ENCODE measurements at regions not wholly inside any gene's neighbourhood (a gene's known extent, or its start where the extent isn't known, plus 50 kb on each side); places are given as distances from the start of the nearest gene placed in this dataset.

GRCh38 chr5:162360373-162360931 lies 292.9 kb downstream of the GABRG2 start:
- no peak overlapping the region for H3K4me3 Mint-ChIP-seq (ENCODE audit: low read depth, unreplicated experiment)
- no peak for TF ChIP-seq CTCF (IDR thresholded peaks at IDR 0.05; ENCODE audit: unreplicated experiment)
- no peak for DNase-seq
- no TSS peak for BruUV-seq (replicated peaks)
- H3K27me3 Mint-ChIP-seq (ENCODE audit: unreplicated experiment), result no peaks in the 10 kb centered on the region
- peaks cover 8% of the 10 kb centered on the region for H3K9me3 Mint-ChIP-seq (ENCODE audit: low read depth, unreplicated experiment)
- no peaks in the 10 kb centered on the region for H3K4me1 Mint-ChIP-seq (ENCODE audit: low read depth, unreplicated experiment)
- H3K27ac Mint-ChIP-seq (ENCODE audit: unreplicated experiment), result no peak overlapping the region
- H3K36me3 Mint-ChIP-seq (ENCODE audit: insufficient read depth, unreplicated experiment), result no peaks in the 10 kb centered on the region
- CTCF ChIA-PET, result no interaction called here
- intact Hi-C loops (cut with micrococcal nuclease; ENCODE audit: unreplicated experiment), result no loop called here

GRCh38 chr5:162372256-162372655 lies 304.7 kb downstream of the GABRG2 start:
- H3K9me3 Mint-ChIP-seq (ENCODE audit: low read depth, unreplicated experiment), result peaks cover 31% of the 10 kb centered on the region
- no peaks in the 10 kb centered on the region for H3K4me1 Mint-ChIP-seq (ENCODE audit: low read depth, unreplicated experiment)
- TF ChIP-seq CTCF (IDR thresholded peaks at IDR 0.05; ENCODE audit: unreplicated experiment), result no peak
- intact Hi-C loops (cut with micrococcal nuclease; ENCODE audit: unreplicated experiment), result no loop called here
- CTCF ChIA-PET, result no interaction called here
- H3K36me3 Mint-ChIP-seq (ENCODE audit: insufficient read depth, unreplicated experiment), result no peaks in the 10 kb centered on the region
- H3K27me3 Mint-ChIP-seq (ENCODE audit: unreplicated experiment), result no peaks in the 10 kb centered on the region
- no TSS peak for BruUV-seq (replicated peaks)
- no peak for DNase-seq
- no peak overlapping the region for H3K27ac Mint-ChIP-seq (ENCODE audit: unreplicated experiment)
- H3K4me3 Mint-ChIP-seq (ENCODE audit: low read depth, unreplicated experiment), result no peak overlapping the region

GRCh38 chr5:162377895-162378294 lies 310.3 kb downstream of the GABRG2 start:
- Mint-ChIP-seq H3K27ac (ENCODE audit: unreplicated experiment) (no peak overlapping the region), H3K4me3 (ENCODE audit: low read depth, unreplicated experiment) (no peak overlapping the region), H3K27me3 (ENCODE audit: unreplicated experiment) (no peaks in the 10 kb centered on the region), H3K4me1 (ENCODE audit: low read depth, unreplicated experiment) (no peaks in the 10 kb centered on the region), H3K9me3 (ENCODE audit: low read depth, unreplicated experiment) (peaks cover 9% of the 10 kb centered on the region), H3K36me3 (ENCODE audit: insufficient read depth, unreplicated experiment) (no peaks in the 10 kb centered on the region)
- no peak for DNase-seq
- CTCF ChIA-PET, result no interaction called here
- TF ChIP-seq CTCF (IDR thresholded peaks at IDR 0.05; ENCODE audit: unreplicated experiment), result no peak
- no TSS peak for BruUV-seq (replicated peaks)
- intact Hi-C loops (cut with micrococcal nuclease; ENCODE audit: unreplicated experiment), result no loop called here

- DNase-seq, result no peak
- Mint-ChIP-seq H3K4me1 (ENCODE audit: low read depth, unreplicated experiment) (no peaks in the 10 kb centered on the region), H3K9me3 (ENCODE audit: low read depth, unreplicated experiment) (peaks cover 10% of the 10 kb centered on the region), H3K36me3 (ENCODE audit: insufficient read depth, unreplicated experiment) (no peaks in the 10 kb centered on the region), H3K27me3 (ENCODE audit: unreplicated experiment) (no peaks in the 10 kb centered on the region), H3K27ac (ENCODE audit: unreplicated experiment) (no peak overlapping the region), H3K4me3 (ENCODE audit: low read depth, unreplicated experiment) (no peak overlapping the region)
- no TSS peak for BruUV-seq (replicated peaks)
- TF ChIP-seq CTCF (IDR thresholded peaks at IDR 0.05; ENCODE audit: unreplicated experiment), result no peak
- CTCF ChIA-PET, result no interaction called here
- intact Hi-C loops (cut with micrococcal nuclease; ENCODE audit: unreplicated experiment), result no loop called here
These were observed 315.3 kb downstream of the GABRG2 start for GRCh38 chr5:162382839-162383238.

Data from Calu3 (cell line).